ENCODE measurements at regions not wholly inside any gene's neighbourhood (a gene's known extent, or its start where the extent isn't known, plus 50 kb on each side); places are given as distances from the start of the nearest gene placed in this dataset.

- TF ChIP-seq CTCF (IDR thresholded peaks at IDR 0.05; ENCODE audit: low read depth, low read length, missing control alignments) = no peak
- in situ Hi-C loops (cut with HindIII; ENCODE audit: low pct_ligation_motif_present, low sequenced_read_pairs) = no loop called here
- Histone ChIP-seq H3K27ac (no peak overlapping the region), H3K27me3 (replicated peaks) (no peaks in the 10 kb centered on the region), H3K36me3 (replicated peaks) (no peaks in the 10 kb centered on the region), H3K4me3 (ENCODE audit: low read depth, low read length) (no peak overlapping the region)
- DNase-seq = no peak
Observed at GRCh38 chr2:12844511-12844910, 127.8 kb downstream of the TRIB2 start.

GRCh38 chr2:12847694-12848575 is 131.2 kb downstream of the TRIB2 start:
- Histone ChIP-seq H3K36me3 (replicated peaks) (no peaks in the 10 kb centered on the region), H3K4me3 (ENCODE audit: low read depth, low read length) (no peak overlapping the region), H3K27me3 (replicated peaks) (no peaks in the 10 kb centered on the region), H3K27ac (no peak overlapping the region)
- no peak for TF ChIP-seq CTCF (IDR thresholded peaks at IDR 0.05; ENCODE audit: low read depth, low read length, missing control alignments)
- in situ Hi-C loops (cut with HindIII; ENCODE audit: low pct_ligation_motif_present, low sequenced_read_pairs) = no loop called here
- no peak for DNase-seq

GRCh38 chr2:12852135-12852534 is 135.4 kb downstream of the TRIB2 start:
- H3K4me3 ChIP-seq (ENCODE audit: low read depth, low read length) = no peak overlapping the region
- H3K36me3 ChIP-seq (replicated peaks) = no peaks in the 10 kb centered on the region
- DNase-seq = no peak
- no peak overlapping the region for H3K27ac ChIP-seq
- no peak for TF ChIP-seq CTCF (IDR thresholded peaks at IDR 0.05; ENCODE audit: low read depth, low read length, missing control alignments)
- in situ Hi-C loops (cut with HindIII; ENCODE audit: low pct_ligation_motif_present, low sequenced_read_pairs) = no loop called here
- H3K27me3 ChIP-seq (replicated peaks) = no peaks in the 10 kb centered on the region

- no peak overlapping the region for H3K4me3 ChIP-seq (ENCODE audit: low read depth, low read length)
- TF ChIP-seq CTCF (IDR thresholded peaks at IDR 0.05; ENCODE audit: low read depth, low read length, missing control alignments) = no peak
- no peaks in the 10 kb centered on the region for H3K27me3 ChIP-seq (replicated peaks)
- H3K27ac ChIP-seq = no peak overlapping the region
- in situ Hi-C loops (cut with HindIII; ENCODE audit: low pct_ligation_motif_present, low sequenced_read_pairs) = no loop called here
- DNase-seq = no peak
- no peaks in the 10 kb centered on the region for H3K36me3 ChIP-seq (replicated peaks)
Observed at GRCh38 chr2:12854001-12854530, 137.3 kb downstream of the TRIB2 start.

GRCh38 chr2:12855508-12855907 is 138.8 kb downstream of the TRIB2 start:
- no peak for TF ChIP-seq CTCF (IDR thresholded peaks at IDR 0.05; ENCODE audit: low read depth, low read length, missing control alignments)
- H3K36me3 ChIP-seq (replicated peaks) = no peaks in the 10 kb centered on the region
- H3K27ac ChIP-seq = no peak overlapping the region
- in situ Hi-C loops (cut with HindIII; ENCODE audit: low pct_ligation_motif_present, low sequenced_read_pairs) = no loop called here
- DNase-seq = no peak
- H3K27me3 ChIP-seq (replicated peaks) = no peaks in the 10 kb centered on the region
- no peak overlapping the region for H3K4me3 ChIP-seq (ENCODE audit: low read depth, low read length)

Measured in brain microvascular endothelial cell (primary cell).